ENCODE measurements at regions not wholly inside any gene's neighbourhood (a gene's known extent, or its start where the extent isn't known, plus 50 kb on each side); places are given as distances from the start of the nearest gene placed in this dataset.
A peak's percentile ranks its signal among the peaks of the same experiment; 100 is the strongest.

GRCh38 chr1:183739082-183739481 lies 65.8 kb upstream of the RGL1 start:
- TF ChIP-seq EZH2 (IDR thresholded peaks at IDR 0.05; ENCODE audit: low read length) (no peak), CTCF (optimal IDR thresholded peaks at IDR 0.05 in 1 of 3, IDR thresholded peaks at IDR 0.05 in 1 of 3, conservative IDR thresholded peaks at IDR 0.05 in 1 of 3; ENCODE audit: extremely low read depth in 1 of 3, insufficient read depth in 2 of 3, low read length in 3 of 3) (peak in 1 of 3 experiments; percentile 63)

All from keratinocyte (primary cell).